GM19438 (cell line): ENCODE measurements at regions not wholly inside any gene's neighbourhood (a gene's known extent, or its start where the extent isn't known, plus 50 kb on each side); places are given as distances from the start of the nearest gene placed in this dataset.
"Not testable (repeated sequence)": the region's sequence is repeated elsewhere in the genome, so short reads cannot be mapped to it uniquely, and the experiment has no call there.

Experiments used
- ATAC-seq: cut with Tn5 transposase; IDR thresholded peaks from one replicate; pipeline ENCODE4 v1.9.1; 2021; ENCODE audit warnings: low read depth; ENCODE audit not compliant: unreplicated experiment

DNA sequence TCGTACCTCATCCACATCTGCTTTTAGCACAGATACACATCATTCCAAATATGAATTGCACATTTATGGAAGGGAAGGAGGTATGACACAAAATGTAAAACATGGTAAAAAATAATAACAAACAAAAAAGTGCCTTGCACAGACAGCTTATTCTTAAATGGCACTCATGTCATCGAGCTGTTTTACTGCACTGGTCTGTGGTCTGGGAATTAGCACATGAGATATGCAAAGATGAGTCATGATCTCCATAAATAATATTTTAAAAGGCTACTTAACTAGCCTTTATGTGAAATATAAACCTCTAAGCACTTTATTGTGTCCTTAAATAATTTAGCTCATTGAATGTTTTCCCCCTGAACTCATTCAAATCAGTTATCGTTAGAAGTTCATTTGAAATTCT, 142.2 kb upstream of the ZNF385D start:
- no peak for ATAC-seq

DNA sequence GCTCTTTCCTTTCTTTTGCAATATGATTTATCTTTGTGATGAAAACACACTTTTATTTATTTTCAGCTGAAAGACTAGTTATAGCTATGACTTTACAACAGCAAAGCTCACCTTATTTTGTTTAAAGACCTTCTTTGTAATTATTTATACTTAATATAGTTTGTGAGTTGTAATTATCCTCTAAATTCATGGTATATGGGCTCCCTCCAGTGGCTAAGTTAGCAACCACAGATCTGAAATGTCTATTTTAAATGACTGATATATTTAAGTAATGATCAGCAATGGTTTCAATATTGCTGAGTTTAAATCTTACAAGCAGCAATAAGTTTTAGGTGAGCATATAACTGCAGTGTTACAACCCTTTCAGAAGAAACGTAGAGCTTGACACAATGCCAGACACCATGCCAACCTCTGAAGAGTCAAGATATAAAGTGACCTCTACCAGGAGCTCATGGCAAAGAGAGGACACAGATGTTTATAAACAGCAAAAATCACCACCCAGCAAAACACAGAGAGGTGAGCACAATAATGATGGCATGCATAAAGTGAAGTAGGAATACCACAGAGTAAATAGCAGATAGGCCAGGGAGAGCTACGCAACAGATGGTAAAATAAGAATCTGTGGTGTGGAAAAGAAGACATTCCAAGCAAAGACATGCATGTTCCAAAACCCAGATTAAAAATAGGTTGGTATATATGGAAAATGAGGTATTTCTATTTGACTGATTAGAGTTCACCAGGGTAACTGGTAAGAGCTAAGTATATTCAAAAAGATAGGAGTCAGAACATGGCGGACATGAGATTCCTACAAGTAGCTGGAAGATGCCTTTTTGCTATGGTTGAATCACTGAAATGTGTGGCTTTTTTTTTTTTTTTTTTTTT, 143.7 kb upstream of the ZNF385D start:
- ATAC-seq = no peak

DNA sequence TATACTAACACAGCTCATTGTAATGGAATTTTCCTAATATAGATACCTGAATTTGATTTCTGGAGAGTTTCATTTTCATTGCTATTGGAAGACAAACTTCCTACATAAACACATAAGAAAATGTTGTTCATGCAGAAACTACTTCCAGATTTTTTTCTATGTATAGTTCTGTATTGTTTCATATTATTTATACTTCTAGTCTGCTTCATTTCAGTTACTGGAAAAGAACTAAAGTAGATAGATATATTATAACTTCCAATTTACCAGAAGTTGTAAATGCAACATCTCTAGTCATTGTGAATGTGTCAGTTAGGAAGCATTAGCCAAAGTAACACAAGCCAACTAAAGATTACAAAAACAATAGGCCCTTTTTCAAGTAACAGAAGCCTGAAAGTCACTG, 147.3 kb upstream of the ZNF385D start:
- no peak for ATAC-seq

DNA sequence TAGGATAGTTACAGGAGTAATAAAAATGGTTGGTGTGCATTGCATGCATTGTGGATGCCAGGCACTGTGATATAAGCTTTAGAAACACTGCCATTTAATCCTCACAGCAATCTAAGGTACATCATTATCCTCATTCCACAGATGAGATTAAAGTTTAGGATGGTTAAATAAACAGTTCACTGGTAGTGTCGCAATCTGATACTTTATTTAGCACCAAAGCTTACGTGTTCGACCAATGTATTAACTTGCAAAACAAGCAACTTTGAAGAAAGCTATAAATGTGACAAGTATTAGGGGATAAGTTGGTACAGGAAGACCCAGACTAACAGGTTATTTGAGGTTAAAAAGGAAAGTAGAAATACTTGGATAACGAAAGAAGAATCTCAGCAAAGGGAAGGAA, 150.5 kb upstream of the ZNF385D start:
- no peak for ATAC-seq

DNA sequence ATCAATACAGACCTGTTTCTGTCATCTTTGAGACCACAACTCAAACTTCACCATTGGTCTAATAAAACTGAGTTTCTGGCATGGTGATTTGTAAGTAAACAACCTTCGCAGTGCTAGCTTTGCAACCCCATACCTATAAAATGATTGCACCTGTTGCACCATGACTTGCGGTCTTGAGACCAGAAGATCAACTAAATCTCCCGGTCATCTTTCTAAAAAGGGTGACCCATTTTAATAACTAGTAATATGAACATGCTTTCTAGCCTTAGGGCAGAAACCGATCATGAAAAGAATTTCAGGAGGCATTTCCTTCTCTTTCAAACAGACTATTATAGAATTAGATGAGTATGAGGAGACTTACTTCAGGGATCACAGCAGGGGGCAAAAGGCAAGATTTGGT, 151.9 kb upstream of the ZNF385D start:
- no peak for ATAC-seq

DNA sequence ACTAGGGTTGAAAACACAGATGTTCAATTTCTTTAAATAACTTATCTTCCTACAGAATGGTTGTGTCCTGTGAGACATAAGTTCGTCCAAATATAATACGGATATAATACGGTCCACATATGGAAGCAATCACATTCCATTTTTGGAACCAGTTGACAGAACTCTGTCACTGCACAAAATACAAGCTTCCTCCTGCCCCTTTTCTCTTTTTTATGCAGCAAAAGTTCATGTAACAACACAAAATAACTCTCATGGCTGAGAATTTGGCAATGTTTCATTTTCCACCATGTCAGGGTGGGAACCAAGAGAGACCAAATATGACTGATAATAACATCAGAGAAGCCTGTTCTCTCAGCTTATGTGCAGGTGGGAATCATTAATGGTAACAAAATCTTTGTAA, 158.1 kb upstream of the ZNF385D start:
- no peak for ATAC-seq

DNA sequence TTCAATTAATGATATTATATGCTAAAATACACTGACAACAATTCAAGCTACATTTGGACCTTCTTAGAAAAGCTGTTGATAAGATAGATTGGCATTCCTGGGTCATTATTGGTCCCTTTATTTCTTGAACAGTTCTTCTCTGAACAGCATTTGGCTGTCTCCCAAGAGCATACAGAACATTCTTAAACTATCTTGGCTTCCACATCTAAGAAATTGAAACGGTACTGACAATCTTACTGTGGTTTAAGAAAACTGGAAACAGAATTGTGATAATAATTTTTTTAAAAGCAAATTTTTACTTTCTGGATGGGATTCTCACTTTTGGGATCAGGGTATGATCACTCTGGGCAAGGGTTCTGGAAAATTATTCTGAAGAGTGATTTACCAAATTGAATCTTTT, 161.7 kb upstream of the ZNF385D start:
- no peak for ATAC-seq

DNA sequence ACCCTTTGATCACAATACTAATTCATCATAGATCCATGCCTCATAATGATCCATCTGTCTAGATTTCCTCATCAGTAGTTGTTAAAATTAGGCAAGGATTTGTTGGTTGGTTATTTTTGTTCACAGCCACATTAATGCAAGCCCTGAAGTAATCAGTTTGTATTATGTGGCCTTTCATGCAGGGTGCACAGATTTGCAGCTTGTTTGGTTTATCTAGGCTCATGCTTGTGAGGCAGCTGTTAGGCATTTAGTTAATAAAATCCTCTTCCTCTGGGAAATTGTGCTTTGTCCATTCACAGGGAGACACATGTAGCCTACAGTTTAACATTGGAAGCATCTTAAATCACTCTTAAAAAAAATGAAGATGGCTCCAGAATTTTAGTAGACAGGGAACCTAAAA, 162.8 kb upstream of the ZNF385D start:
- ATAC-seq = no peak

DNA sequence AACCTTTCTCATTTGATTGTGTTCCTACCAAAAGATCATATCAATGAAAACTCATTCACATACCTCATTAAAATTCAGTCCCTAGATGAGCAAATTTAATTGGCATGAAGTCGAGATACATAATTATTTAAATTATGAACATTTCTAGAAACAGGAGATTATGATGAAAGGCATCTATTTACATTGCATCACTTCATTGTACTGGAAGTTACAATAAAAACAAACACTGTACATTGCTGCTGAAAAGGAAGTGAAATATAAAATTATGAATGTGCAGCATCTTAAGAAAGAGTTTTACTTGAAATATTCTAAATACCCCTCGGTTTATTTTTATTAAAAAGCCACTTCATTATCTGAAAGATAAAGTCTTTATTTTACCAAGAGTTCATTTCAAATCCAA, 163.4 kb upstream of the ZNF385D start:
- no peak for ATAC-seq

DNA sequence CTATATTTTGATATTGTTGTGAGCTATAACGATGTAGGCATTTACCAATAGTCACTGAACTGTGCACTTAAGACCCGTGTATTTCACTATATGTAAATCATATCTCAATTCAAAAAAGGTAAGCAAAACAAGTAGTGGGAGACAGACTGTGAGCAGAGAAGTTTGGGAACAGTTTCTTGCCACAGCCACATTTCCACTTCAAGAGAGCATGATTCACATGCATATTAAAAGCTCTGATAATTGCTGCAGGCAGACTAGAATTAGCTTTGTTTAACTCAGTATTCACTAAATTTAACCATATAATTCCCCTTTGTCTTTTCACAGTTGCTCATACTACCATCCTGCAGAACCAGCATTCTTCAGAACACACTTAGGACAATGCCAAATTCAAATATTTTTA, 168.4 kb upstream of the ZNF385D start:
- ATAC-seq = no peak

DNA sequence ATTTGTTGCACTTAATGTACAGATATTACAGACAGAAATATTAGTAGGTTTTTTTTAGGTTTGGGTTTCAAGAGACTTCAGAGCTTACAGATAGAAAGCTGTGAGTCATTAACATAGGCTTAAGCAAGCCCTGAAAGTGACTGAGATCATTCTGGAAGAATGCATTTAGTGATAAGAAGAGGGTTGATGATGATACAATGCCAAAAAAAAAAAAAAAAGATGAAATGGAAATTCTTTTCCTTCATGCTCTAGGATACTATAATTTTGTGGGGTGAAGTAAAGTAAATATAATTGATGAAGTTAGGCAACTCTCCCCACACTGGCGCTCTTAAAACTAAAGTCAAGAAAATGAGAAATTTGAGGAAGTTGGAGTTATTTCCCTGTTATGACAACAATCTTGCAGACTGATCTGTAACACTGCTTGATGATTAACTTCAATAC, 169.4 kb upstream of the ZNF385D start:
- ATAC-seq = no peak

DNA sequence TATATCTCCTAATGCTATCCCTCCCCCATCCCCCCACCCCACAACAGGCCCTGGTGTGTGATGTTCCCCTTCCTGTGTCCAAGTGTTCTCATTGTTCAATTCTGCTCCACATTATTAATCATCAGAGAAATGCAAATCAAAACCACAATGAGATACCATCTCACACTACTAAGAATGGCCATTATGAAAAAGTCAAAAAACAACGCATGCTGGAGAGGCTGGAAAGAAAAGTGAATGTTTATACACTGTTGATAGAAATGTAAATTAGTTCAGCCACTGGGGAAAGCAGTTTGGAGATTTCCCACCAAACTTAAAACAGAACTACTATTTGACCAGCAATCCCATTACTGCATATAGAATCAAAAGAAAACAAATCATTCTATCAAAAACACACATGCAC, 172.1 kb upstream of the ZNF385D start:
- not testable (repeated sequence) for ATAC-seq

DNA sequence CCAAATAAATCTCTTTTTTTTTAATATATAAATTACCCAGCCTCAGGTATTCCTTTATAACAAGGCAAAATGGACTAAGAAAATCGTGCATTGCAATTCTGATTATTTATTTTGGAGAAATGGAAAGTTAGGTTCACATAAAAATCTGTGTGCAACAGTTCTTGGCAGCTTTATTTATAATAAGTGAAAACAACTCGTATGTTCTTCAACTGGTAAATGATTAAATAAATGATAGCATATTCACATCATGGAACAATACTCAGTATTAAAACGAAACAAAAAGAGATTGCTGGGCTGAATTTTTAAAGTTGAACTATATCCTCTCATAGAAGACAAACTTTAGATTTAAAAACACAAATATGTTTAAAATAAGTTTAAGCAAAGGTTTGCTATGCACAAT, 176.3 kb upstream of the ZNF385D start:
- ATAC-seq = no peak

DNA sequence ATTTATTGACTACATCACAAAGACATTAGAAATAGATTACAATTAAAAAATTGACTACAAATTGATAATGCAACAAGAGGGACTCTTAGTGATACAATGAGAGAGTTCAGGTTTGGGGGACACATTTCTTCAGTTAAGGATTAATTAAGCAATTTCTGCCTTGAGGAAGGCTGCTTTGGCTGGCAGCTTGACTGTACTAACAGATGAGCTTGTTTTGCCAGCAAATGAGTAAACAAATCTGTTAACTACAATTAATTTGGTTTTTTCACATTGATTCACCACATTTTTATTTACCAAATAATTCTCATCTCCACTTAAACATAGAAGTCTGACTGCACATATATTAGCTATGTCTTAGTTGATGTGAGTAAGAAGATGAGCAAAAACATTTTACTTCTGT, 183.6 kb upstream of the ZNF385D start:
- no peak for ATAC-seq

DNA sequence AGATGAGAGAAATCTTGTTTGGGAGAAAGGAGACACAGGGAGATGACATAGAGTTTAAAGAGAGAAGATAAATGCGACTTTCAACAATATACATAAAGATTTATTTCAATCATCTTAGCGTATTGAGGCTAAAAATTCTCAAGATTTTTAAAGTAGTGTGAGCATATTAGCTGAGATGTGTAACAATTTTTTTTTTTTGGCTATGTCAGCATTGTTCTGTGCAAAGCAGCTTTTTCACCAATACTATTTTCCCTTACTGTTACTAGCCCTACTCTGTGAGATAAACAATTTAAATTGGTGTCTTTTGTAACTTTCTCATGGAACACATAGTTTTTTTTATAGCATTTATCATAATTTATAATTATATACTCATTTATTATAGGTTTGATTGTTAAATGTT, 185.2 kb upstream of the ZNF385D start:
- no peak for ATAC-seq

DNA sequence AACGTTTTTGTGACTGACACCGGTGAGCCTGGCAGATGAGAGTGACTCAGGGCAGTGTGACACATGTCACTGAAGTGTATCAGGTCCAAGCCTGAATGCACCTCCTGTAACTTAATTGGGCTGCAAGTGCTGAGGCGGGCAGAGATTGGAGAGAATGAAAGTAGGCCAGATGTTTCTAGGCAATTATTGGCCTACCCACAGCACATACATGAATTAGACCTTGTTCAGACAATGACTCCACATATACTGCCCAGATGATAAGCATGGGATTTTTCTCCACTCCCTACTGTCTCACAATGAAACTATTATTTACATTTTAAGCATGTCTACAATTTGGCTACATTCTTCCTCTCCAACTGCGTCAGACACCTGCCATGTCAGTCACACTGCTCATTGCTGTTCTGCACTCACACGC, 187.3 kb upstream of the ZNF385D start:
- no peak for ATAC-seq

DNA sequence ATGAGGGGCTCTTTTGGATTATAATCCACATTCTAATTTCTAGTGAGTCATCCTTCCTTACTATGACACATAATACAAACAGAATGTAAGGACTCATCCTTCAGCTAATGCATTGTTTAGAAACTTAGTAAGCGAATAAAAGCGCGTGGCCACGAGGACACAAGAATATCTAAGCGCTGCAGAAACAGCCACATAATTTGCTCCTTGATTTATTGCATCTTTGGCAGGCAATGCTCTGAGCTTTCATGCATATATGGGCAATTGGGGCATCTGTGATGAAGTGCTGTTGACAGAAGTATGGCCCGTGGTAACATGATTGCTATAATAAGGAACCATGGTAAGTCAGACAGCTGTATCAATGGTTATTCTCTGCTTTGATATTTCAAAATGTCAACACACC, 191.3 kb upstream of the ZNF385D start:
- no peak for ATAC-seq

DNA sequence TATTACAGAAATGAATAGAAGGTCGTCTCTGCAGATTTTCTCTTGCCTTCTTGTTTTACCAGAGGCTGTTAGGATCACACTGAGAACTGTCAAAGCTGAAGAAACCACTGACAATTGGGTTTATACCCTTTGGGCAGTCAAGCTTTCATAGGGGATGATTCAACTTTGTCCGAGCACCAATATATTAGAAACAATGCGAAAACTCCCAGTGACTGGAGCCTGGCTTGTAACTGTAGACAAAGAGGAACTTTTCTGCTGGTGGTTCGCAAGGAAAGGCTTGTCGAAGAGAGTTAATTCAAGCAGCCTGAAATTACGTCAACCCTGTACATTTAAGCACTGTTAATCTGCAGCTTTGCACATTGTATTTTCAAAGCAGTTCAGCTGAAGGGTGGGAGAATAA, 193.2 kb upstream of the ZNF385D start:
- ATAC-seq = no peak

DNA sequence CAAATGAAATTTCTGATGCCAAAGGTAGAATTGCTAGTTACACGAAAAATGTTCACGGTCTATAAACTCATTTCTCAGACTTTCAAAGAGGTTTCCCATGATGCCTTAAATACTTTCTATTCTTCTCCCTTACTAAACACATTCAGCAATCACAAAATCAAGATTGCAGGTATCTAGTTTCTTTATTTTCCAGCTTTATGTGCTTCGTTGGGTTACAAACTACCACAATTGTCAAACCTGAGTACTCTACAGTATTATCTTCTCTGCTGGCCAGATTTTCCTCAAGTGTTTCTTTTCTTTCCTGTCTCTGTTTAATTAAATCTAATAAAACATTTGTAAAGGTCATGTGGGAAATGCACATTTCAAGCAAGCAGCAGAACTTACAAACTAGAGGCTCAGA, 201.8 kb upstream of the ZNF385D start:
- no peak for ATAC-seq

DNA sequence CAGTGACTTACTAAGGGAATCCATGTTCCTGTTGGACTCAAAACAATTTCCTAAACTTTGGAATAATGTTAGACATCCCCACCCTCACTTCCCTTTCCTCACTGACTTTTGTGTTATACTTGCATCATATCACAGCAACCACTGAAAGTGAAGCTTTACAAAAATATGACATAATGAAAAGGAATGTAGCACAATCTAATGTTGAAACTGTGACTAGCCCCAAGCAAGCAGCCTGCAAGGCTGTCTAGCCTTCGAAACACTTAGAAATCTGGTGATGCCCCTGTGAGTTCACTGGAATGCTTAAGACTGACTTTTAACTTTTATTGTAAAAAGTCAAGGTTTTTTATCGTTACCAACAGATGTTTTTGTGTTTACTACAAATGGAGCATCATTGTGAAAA, 203.7 kb upstream of the ZNF385D start:
- ATAC-seq = no peak

DNA sequence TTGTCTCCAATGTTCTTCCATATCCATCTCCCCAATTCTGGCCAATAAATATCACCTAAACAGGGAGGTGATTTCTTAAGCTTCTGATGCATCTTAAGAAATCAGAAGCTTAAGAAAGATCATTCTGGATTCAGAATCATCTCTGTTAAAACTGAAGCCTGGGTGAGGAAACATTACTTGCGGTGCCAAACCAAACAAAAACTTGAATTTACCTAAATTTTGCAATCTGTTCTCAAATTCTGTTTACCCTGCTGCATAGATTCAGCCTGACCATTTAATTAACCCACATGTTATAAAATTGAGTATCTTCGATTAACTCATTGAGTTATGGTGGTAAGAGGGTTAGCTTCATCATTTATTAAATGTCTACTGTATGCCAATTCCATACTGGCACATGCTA, 204.4 kb upstream of the ZNF385D start:
- no peak for ATAC-seq

DNA sequence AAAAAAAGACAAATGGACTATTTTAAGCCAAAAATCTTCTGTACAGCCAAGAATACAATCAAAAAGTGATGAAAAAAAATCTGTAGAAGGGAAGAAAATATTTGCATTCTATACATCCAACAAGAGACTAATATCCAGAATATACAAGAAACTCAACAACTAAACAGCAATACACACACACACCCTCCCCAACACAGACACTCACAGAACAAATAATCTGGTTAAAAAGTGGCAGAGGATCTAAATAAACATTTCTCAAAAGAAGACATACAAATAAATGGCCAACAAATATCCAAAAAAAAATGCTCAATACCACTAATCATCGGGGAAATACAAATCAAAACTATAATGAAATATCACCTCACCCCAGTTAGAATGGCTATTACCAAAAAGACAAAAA, 209.0 kb upstream of the ZNF385D start:
- ATAC-seq = no peak

DNA sequence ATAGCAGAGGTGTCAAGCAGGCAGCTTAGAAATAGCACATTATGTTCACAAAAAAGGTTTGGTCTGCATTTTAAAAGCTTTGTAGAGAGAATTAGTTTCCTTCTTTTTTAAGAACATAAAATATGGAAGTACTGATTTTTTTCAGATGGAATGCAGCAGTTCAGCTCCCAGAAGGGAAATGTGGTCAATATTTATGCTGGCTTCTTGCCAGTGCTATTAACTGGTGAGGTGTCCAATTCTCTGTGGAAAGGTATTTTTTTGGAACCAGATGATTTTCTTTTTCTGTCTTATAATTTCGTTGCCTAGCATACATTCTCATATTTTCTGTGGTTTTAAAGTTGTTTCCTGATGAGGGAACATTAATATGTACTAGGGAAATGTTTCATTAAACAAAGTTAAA, 211.4 kb upstream of the ZNF385D start:
- no peak for ATAC-seq
